Panc1 (cell line): ENCODE measurements at regions not wholly inside any gene's neighbourhood (a gene's known extent, or its start where the extent isn't known, plus 50 kb on each side); places are given as distances from the start of the nearest gene placed in this dataset.
"Not testable (repeated sequence)": the region's sequence is repeated elsewhere in the genome, so short reads cannot be mapped to it uniquely, and the experiment has no call there.

Experiments used
- ATAC-seq: fragments of 200-7000 bp; cut with Tn5 transposase; 2 replicates; pipeline ENCODE4 v1.9.1; 2020; ENCODE audit warnings: mild to moderate bottlenecking, moderate library complexity
- BruUV-seq: library from RNA; stranded (reverse); fragments of 400-500 nt; replicated peaks from 2 replicates; lab custom pipeline; 2021; lab: Mats Ljungman, UMichigan
- CTCF ChIA-PET: fragments of 300-600 bp; sonication (Branson Sonifier 250); formaldehyde crosslinking; loops from one replicate; lab custom pipeline; 2022; ENCODE audit warnings: antibody characterized with exemption; lab: Charles Lee
- POLR2A ChIA-PET: fragments of 300-600 bp; sonication (Branson Sonifier 250); formaldehyde crosslinking; loops from one replicate; lab custom pipeline; 2022; ENCODE audit warnings: antibody characterized with exemption; lab: Charles Lee
- DNase-seq: peaks from one replicate; pipeline ENCODE4 v3.0.0-alpha.2; 2010; ENCODE audit warnings: low read depth, low spot score
- H3K27ac ChIP-seq: 2 replicates; pipeline ENCODE4 v1.5.1; 2011; ENCODE audit warnings: mild to moderate bottlenecking, low read length, inconsistent platforms
- H3K27me3 ChIP-seq: fragments of 200-500 bp; sonication (Bioruptor generic); 2 replicates; pipeline ENCODE4 v1.6.0; 2014; ENCODE audit warnings: low read length, inconsistent platforms; ENCODE audit not compliant: control insufficient read depth, insufficient read depth
- H3K36me3 ChIP-seq: fragments of 200-500 bp; sonication (Bioruptor generic); 2 replicates; pipeline ENCODE4 v1.5.1; 2014; ENCODE audit warnings: inconsistent platforms, mild to moderate bottlenecking, low read length, moderate library complexity; ENCODE audit not compliant: control insufficient read depth, insufficient read depth
- H3K4me1 ChIP-seq: 2 replicates; pipeline ENCODE4 v1.5.1; 2011; ENCODE audit warnings: inconsistent platforms, mild to moderate bottlenecking, low read length, moderate library complexity; ENCODE audit not compliant: control insufficient read depth, insufficient read depth
- H3K4me3 ChIP-seq, 2 experiments: 2 replicates each; pipeline ENCODE4 v1.5.1; 2011 to 2012; ENCODE audit warnings: low read depth in 2 of 2, low read length in 2 of 2, mild to moderate bottlenecking in 2 of 2, inconsistent platforms in 1 of 2, moderate library complexity in 1 of 2
- H3K9me3 ChIP-seq: fragments of 200-500 bp; sonication (Bioruptor generic); 2 replicates; pipeline ENCODE4 v1.5.1; 2014; ENCODE audit warnings: low read depth, mild to moderate bottlenecking, inconsistent platforms, low read length, moderate library complexity; ENCODE audit not compliant: control insufficient read depth, insufficient read depth
- in situ Hi-C: cut with HindIII; loops from 2 replicates; pipeline ENCODE4 v1.10.0; 2016; ENCODE audit warnings: low sequenced_read_pairs, low pct_unique_long_range_greater_than_20kb
- intact Hi-C: fragments of 100-400 bp; cut with micrococcal nuclease; formaldehyde crosslinking; loops from one replicate; pipeline ENCODE4 v1.10.0; 2022; ENCODE audit not compliant: unreplicated experiment
- TF ChIP-seq, protein P1 (sequence below): fragments of 450-650 bp; IDR thresholded peaks from 2 replicates; pipeline ENCODE4 v1.5.1; 2017; ENCODE audit warnings: mild to moderate bottlenecking

DNA sequence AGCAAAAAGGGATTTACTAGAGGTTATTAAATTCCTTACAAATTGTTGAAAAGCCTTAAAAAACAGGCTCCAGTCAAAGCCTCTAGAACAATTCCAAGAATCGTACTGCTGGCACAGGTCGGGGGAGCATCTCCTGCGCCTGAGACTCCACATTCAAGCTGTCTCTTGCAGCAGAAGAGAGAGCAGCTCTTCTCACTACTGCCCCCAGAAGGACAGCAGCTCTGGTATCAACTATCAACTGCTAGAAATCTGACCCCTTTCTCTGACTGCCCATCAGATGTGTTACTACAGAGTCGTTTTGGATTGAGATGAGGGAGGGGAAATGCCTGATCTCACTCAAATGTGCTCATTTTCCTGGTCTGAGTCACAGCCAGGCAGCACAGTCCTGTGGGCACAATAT is 403.6 kb downstream of the RPIA start:
- CTCF ChIA-PET, intact Hi-C loops: not testable (repeated sequence)

DNA sequence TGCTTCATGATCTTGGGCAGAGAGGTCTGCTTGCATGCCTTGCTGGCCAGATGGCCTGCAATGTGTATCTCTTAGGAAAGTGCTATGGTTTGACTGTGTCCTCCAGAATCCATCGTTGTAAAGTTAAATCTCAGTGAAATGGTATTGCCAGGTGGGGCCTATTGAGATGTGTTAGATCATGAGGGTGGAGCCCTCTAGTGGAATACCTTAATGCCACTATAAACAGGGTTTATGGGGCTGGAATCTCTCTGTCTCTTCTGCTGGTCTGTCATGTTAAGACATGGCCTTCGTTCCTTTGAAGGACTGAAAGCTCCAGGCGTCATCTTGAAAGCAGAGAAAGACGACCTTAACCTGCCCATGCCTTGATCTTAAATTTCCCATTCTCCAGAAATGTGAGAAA is 411.1 kb downstream of the RPIA start:
- in situ Hi-C loops, DNase-seq, H3K4me3 ChIP-seq, H3K36me3 ChIP-seq, H3K4me1 ChIP-seq, H3K27ac ChIP-seq, H3K27me3 ChIP-seq, ATAC-seq, POLR2A ChIA-PET, H3K9me3 ChIP-seq, CTCF ChIA-PET, BruUV-seq, intact Hi-C loops: not testable (repeated sequence)

More for the DNA sequence above, 403.6 kb downstream of the RPIA start:
- H3K4me1 ChIP-seq, ATAC-seq, BruUV-seq, H3K4me3 ChIP-seq, DNase-seq, in situ Hi-C loops, H3K36me3 ChIP-seq, H3K27me3 ChIP-seq, POLR2A ChIA-PET, H3K9me3 ChIP-seq, H3K27ac ChIP-seq: not testable (repeated sequence)

DNA sequence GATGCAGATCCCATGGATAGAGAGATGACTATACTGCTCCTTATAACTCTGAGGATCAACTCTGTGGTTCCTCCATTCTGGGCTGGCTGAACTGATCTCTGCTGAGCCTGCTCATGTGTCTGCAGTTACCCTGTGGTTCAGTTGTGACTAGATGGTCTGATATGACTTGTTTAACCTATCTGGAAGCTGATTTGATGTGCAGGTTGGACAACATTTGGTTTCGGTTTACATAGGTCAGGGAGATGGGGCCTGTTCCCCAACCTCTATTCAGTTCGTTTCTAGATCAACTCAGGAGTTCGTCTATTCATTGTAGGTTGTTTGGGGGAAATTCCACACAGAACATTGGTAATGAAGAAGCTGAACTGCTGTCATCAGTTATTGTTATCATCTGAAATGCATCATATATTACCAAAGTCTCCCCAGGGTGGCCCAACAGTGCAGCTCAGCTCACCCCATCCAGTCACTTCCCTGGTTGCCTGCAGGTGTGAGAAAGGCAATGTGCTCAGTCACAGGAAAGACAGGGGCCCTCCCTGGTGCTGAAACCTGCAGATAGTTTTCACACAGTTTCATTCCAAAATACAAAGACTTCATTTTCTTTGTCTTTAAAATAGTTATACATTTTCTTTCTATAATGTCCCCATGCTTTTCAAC is 415.0 kb downstream of the RPIA start:
- H3K36me3 ChIP-seq, H3K27me3 ChIP-seq, POLR2A ChIA-PET, in situ Hi-C loops, BruUV-seq, H3K4me3 ChIP-seq, intact Hi-C loops, H3K27ac ChIP-seq, H3K4me1 ChIP-seq, ATAC-seq, DNase-seq, CTCF ChIA-PET, H3K9me3 ChIP-seq: not testable (repeated sequence)

DNA sequence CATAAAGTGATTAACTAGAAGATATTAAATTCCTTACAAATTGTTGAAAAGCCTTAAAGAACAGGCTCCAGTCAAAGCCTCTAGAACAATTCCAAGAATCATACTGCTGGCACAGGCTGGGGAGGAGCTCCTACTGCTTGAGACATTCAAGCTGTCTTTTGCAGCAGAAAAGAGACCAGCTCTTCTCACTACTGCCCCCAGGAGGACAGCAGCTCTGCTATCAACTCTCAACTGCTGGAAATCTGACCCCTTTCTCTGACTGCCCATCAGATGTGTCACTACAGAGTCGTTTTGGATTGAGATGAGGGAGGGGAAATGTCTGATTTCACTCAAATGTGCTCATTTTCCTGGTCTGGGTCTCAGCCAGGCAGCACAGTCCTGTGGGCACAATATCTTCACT is 421.0 kb downstream of the RPIA start:
- TF ChIP-seq, protein P1, sequence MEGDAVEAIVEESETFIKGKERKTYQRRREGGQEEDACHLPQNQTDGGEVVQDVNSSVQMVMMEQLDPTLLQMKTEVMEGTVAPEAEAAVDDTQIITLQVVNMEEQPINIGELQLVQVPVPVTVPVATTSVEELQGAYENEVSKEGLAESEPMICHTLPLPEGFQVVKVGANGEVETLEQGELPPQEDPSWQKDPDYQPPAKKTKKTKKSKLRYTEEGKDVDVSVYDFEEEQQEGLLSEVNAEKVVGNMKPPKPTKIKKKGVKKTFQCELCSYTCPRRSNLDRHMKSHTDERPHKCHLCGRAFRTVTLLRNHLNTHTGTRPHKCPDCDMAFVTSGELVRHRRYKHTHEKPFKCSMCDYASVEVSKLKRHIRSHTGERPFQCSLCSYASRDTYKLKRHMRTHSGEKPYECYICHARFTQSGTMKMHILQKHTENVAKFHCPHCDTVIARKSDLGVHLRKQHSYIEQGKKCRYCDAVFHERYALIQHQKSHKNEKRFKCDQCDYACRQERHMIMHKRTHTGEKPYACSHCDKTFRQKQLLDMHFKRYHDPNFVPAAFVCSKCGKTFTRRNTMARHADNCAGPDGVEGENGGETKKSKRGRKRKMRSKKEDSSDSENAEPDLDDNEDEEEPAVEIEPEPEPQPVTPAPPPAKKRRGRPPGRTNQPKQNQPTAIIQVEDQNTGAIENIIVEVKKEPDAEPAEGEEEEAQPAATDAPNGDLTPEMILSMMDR: peak; percentile 41
- DNase-seq, H3K4me1 ChIP-seq, H3K36me3 ChIP-seq, BruUV-seq, intact Hi-C loops, in situ Hi-C loops, CTCF ChIA-PET, H3K9me3 ChIP-seq, H3K4me3 ChIP-seq, H3K27me3 ChIP-seq, ATAC-seq, POLR2A ChIA-PET, H3K27ac ChIP-seq: not testable (repeated sequence)

DNA sequence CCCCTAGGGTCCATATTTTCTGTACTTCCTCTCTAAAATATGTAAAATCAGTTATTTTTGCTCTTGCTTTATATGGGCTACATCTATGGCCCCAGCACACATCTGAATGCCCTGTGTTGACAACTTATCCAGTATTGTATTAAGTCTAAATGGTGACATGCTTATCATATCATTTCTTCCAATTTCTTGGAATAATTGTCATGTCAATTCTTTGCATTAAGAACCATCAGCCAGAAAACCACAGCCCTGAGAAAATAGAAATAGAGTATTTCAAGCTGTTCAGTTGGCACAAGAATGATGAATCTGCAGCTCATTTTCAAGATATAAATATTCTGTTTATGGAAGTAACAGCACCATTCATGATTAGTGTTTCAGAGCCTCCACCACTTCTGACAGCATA is 421.8 kb downstream of the RPIA start:
- POLR2A ChIA-PET, BruUV-seq, CTCF ChIA-PET, intact Hi-C loops, H3K27ac ChIP-seq, in situ Hi-C loops, H3K9me3 ChIP-seq, H3K4me1 ChIP-seq, ATAC-seq, H3K36me3 ChIP-seq, DNase-seq, H3K27me3 ChIP-seq, H3K4me3 ChIP-seq: not testable (repeated sequence)

DNA sequence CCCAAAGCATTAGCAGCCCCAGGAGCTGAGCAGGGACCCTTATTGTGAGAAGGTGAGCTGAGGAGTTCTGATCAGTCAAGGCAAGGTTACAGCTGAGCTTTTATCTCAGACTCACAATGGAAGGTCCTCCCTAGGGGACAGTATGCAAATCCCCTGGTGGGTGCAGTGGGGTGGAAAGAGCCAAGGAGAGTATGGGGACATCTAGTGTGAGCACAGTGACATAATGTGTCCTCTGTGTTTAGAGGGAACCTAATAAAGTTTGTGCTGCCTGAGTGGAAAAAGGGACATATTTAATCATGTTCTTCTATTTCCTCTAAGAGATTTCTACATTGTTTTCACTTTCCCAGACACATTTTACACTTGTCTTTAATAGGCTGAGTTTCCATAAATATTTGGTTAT is 438.0 kb downstream of the RPIA start:
- H3K27me3 ChIP-seq, H3K4me3 ChIP-seq, CTCF ChIA-PET, BruUV-seq, H3K27ac ChIP-seq, in situ Hi-C loops, H3K36me3 ChIP-seq, intact Hi-C loops, H3K4me1 ChIP-seq, ATAC-seq, DNase-seq, POLR2A ChIA-PET, H3K9me3 ChIP-seq: not testable (repeated sequence)

DNA sequence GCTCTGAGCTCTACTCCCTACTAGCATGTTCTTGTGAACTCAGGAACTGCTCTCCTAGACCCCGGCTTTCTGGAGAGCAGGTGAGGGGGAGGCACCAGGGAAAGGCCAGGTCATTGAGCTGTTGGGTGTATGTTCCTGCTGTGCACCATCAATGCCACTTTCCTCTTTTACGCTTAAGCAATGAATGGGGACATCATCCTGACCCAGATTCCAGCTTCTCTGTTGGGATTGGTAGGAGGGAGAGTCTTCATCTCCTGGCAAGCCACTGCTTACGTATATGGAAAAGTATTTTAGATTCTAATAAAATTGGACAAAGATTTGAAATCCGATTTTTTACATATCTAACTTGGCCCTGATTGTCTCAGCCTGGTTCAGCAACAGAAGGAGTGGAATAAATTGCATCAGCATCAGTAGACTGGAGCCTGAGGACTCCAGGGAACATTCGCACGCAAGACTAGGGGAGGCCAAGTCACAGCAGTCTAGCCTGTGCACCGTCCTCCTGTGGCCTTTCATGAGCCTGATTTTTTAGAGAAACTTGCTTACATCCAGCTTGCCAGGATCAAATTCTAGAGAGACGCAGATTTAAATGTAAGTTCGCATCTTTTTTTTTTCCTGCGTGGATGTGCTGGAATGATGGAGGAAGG is 439.3 kb downstream of the RPIA start:
- ATAC-seq, H3K4me3 ChIP-seq, DNase-seq, H3K27ac ChIP-seq, POLR2A ChIA-PET, CTCF ChIA-PET, in situ Hi-C loops, H3K4me1 ChIP-seq, BruUV-seq, H3K36me3 ChIP-seq, H3K27me3 ChIP-seq, H3K9me3 ChIP-seq, intact Hi-C loops: not testable (repeated sequence)
